SK-N-SH treated with all-trans-retinoic acid at 6 μM for 48 hours (cell line): ENCODE measurements at regions not wholly inside any gene's neighbourhood (a gene's known extent, or its start where the extent isn't known, plus 50 kb on each side); places are given as distances from the start of the nearest gene placed in this dataset.
A peak's percentile ranks its signal among the peaks of the same experiment; 100 is the strongest.

Experiments
- ATAC-seq: fragments of 200-7000 bp; cut with Tn5 transposase; 3 replicates; pipeline ENCODE4 v1.9.1; 2020; ENCODE audit warnings: mild to moderate bottlenecking, moderate library complexity
- ARNTL ChIP-seq: fragments of 450-650 bp; formaldehyde crosslinking; IDR thresholded peaks from 2 replicates; pipeline ENCODE4 v1.5.0; 2020; ENCODE audit warnings: low read depth, mild to moderate bottlenecking, moderate library complexity, borderline replicate concordance
- BACH2 ChIP-seq: fragments of 250-450 bp; sonication (Bioruptor Pico); IDR thresholded peaks from 2 replicates; pipeline ENCODE4 v1.9.0; 2021; ENCODE audit warnings: mild to moderate bottlenecking, borderline replicate concordance
- CSDC2 ChIP-seq: fragments of 250-450 bp; sonication (Bioruptor Pico); IDR thresholded peaks from 2 replicates; pipeline ENCODE4 v1.5.0; 2020; ENCODE audit warnings: mild to moderate bottlenecking, moderate library complexity
- ESRRG ChIP-seq: fragments of 250-450 bp; sonication (Bioruptor Pico); IDR thresholded peaks from 2 replicates; pipeline ENCODE4 v1.6.1; 2021; ENCODE audit warnings: mild to moderate bottlenecking
- OSR1 ChIP-seq: fragments of 250-450 bp; sonication (Bioruptor Pico); IDR thresholded peaks from 2 replicates; pipeline ENCODE4 v1.8.0; 2022; ENCODE audit warnings: moderate library complexity, mild to moderate bottlenecking, inconsistent platforms
- PPARA ChIP-seq: fragments of 250-450 bp; sonication (Bioruptor Pico); IDR thresholded peaks from 2 replicates; pipeline ENCODE4 v1.5.0; 2020; ENCODE audit warnings: mild to moderate bottlenecking, borderline replicate concordance
- RARB ChIP-seq: fragments of 250-450 bp; sonication (Bioruptor Pico); IDR thresholded peaks from 2 replicates; pipeline ENCODE4 v1.8.0; 2021; ENCODE audit warnings: mild to moderate bottlenecking, moderate library complexity
- SNAI2 ChIP-seq: fragments of 250-450 bp; sonication (Bioruptor Pico); IDR thresholded peaks from 2 replicates; pipeline ENCODE4 v1.5.0; 2020; ENCODE audit warnings: mild to moderate bottlenecking, moderate library complexity
- TCF4 ChIP-seq: fragments of 250-450 bp; sonication (Bioruptor Pico); IDR thresholded peaks from 2 replicates; pipeline ENCODE4 v1.8.0; 2021; ENCODE audit warnings: mild to moderate bottlenecking, moderate library complexity, borderline replicate concordance
- TOX ChIP-seq: fragments of 250-450 bp; sonication (Bioruptor Pico); IDR thresholded peaks from 2 replicates; pipeline ENCODE4 v1.8.0; 2021; ENCODE audit warnings: mild to moderate bottlenecking, moderate library complexity, borderline replicate concordance
- ZFP3 ChIP-seq: fragments of 250-450 bp; sonication (Bioruptor Pico); IDR thresholded peaks from 2 replicates; pipeline ENCODE4 v1.5.0; 2020; ENCODE audit warnings: mild to moderate bottlenecking, moderate library complexity
- ZNF565 ChIP-seq: fragments of 450-650 bp; formaldehyde crosslinking; conservative IDR thresholded peaks from 2 replicates; pipeline ENCODE4 v1.5.0; 2020; ENCODE audit warnings: low read depth, mild to moderate bottlenecking, moderate library complexity
- ZNF70 ChIP-seq: fragments of 450-650 bp; formaldehyde crosslinking; IDR thresholded peaks from 2 replicates; pipeline ENCODE4 v1.5.0; 2020; ENCODE audit warnings: mild to moderate bottlenecking, moderate library complexity
- ZNF8 ChIP-seq: fragments of 450-650 bp; formaldehyde crosslinking; IDR thresholded peaks from 2 replicates; pipeline ENCODE4 v1.5.0; 2020; ENCODE audit warnings: mild to moderate bottlenecking, moderate library complexity
- TF ChIP-seq, protein P1 (sequence below): fragments of 250-450 bp; sonication (Bioruptor Pico); IDR thresholded peaks from 2 replicates; pipeline ENCODE4 v1.5.0; 2020; ENCODE audit warnings: mild to moderate bottlenecking, moderate library complexity
- TF ChIP-seq, protein P2 (sequence below): fragments of 250-450 bp; sonication (Bioruptor Pico); IDR thresholded peaks from 2 replicates; pipeline ENCODE4 v1.5.1; 2020; ENCODE audit warnings: low read depth, mild to moderate bottlenecking, moderate library complexity
- TF ChIP-seq, protein P3 (sequence below): fragments of 250-450 bp; sonication (Bioruptor Pico); IDR thresholded peaks from 2 replicates; pipeline ENCODE4 v1.8.0; 2020; ENCODE audit warnings: mild to moderate bottlenecking, moderate library complexity, borderline replicate concordance

DNA sequence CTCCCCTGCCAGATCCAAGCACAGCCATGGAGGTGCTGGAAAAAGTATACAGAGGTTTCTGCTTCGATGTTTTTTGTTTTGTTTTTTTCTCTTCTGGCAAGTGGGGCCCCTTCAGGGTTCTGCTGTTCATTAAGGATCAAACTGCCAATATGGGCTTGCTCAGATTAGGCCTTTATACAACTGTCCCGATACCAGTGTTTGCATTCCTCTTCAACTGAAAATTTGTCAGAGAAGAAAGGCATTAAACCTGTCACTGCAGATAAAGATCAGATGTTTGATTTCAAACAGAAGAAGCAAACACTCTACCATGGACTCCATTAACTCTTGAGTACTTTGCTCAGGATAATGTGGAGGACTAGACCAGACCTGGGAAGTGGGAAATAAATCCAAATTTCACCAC is 396.0 kb upstream of the SMIM21 start (continued):
- TF ChIP-seq, protein P1, sequence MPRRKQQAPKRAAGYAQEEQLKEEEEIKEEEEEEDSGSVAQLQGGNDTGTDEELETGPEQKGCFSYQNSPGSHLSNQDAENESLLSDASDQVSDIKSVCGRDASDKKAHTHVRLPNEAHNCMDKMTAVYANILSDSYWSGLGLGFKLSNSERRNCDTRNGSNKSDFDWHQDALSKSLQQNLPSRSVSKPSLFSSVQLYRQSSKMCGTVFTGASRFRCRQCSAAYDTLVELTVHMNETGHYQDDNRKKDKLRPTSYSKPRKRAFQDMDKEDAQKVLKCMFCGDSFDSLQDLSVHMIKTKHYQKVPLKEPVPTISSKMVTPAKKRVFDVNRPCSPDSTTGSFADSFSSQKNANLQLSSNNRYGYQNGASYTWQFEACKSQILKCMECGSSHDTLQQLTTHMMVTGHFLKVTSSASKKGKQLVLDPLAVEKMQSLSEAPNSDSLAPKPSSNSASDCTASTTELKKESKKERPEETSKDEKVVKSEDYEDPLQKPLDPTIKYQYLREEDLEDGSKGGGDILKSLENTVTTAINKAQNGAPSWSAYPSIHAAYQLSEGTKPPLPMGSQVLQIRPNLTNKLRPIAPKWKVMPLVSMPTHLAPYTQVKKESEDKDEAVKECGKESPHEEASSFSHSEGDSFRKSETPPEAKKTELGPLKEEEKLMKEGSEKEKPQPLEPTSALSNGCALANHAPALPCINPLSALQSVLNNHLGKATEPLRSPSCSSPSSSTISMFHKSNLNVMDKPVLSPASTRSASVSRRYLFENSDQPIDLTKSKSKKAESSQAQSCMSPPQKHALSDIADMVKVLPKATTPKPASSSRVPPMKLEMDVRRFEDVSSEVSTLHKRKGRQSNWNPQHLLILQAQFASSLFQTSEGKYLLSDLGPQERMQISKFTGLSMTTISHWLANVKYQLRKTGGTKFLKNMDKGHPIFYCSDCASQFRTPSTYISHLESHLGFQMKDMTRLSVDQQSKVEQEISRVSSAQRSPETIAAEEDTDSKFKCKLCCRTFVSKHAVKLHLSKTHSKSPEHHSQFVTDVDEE (CRISPR knock-in tag): peak; percentile 79; the same call in 1 of the 2 replicates
- TF ChIP-seq, all 23 proteins: peak for 3

DNA sequence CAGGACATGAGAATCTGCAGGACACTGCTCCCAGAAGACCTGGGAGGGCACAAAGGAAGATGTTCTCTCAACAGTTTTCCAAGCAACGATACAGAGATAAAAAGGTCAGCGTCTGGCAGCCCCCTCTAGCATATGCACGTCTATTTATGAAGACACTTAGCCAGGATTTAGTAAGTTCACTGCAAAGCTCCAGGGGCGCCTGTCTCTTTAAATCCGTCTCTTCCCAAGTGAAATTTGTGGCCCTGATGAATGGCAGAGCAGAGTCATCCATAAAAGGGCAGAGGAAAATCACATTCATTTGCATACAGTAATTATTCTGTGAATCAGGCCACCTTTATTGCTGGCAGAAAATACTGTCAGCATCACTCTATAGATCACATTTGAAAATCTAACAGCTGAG is 390.9 kb upstream of the SMIM21 start:
- TF ChIP-seq ZNF70 (CRISPR knock-in tag) (no peak), PPARA (CRISPR knock-in tag) (no peak), ESRRG (CRISPR knock-in tag) (no peak), ARNTL (CRISPR knock-in tag) (no peak), ZFP3 (CRISPR knock-in tag) (no peak)
- TF ChIP-seq, protein P2, sequence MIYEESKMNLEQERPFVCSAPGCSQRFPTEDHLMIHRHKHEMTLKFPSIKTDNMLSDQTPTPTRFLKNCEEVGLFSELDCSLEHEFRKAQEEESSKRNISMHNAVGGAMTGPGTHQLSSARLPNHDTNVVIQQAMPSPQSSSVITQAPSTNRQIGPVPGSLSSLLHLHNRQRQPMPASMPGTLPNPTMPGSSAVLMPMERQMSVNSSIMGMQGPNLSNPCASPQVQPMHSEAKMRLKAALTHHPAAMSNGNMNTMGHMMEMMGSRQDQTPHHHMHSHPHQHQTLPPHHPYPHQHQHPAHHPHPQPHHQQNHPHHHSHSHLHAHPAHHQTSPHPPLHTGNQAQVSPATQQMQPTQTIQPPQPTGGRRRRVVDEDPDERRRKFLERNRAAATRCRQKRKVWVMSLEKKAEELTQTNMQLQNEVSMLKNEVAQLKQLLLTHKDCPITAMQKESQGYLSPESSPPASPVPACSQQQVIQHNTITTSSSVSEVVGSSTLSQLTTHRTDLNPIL (CRISPR knock-in tag): no peak
- TF ChIP-seq, all 23 proteins: peak for 0
- no peak for ATAC-seq

DNA sequence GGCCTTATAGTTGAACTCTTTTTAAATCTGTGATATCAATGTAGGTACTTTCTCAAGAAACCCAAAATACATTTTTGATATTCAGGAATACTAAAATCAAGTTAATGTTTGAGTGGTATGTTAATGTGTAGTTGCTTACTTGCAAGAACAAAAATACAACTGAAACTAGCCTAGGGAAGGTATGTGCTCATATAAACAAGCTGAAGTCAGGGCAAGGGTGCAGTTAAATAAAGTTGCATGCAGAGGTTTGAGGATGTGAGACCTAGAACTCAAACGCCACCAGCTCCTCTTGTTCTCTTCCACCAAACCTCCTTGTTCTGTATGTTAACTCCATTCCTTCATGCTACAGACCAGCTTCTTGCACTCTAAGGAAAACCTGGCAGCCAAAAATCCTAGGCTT is 388.3 kb upstream of the SMIM21 start:
- ATAC-seq: no peak
- no peak for TF ChIP-seq ZNF8 (CRISPR knock-in tag)
- no peak for TF ChIP-seq OSR1 (CRISPR knock-in tag)
- no peak for TF ChIP-seq TOX (CRISPR knock-in tag)
- TF ChIP-seq PPARA (CRISPR knock-in tag): no peak
- TF ChIP-seq ZNF565 (CRISPR knock-in tag): no peak
- TF ChIP-seq, protein P3, sequence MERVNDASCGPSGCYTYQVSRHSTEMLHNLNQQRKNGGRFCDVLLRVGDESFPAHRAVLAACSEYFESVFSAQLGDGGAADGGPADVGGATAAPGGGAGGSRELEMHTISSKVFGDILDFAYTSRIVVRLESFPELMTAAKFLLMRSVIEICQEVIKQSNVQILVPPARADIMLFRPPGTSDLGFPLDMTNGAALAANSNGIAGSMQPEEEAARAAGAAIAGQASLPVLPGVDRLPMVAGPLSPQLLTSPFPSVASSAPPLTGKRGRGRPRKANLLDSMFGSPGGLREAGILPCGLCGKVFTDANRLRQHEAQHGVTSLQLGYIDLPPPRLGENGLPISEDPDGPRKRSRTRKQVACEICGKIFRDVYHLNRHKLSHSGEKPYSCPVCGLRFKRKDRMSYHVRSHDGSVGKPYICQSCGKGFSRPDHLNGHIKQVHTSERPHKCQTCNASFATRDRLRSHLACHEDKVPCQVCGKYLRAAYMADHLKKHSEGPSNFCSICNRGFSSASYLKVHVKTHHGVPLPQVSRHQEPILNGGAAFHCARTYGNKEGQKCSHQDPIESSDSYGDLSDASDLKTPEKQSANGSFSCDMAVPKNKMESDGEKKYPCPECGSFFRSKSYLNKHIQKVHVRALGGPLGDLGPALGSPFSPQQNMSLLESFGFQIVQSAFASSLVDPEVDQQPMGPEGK (CRISPR knock-in tag): no peak
- TF ChIP-seq BACH2 (CRISPR knock-in tag): no peak
- TF ChIP-seq, protein P1 (CRISPR knock-in tag): no peak
- TF ChIP-seq ZFP3 (CRISPR knock-in tag): no peak

DNA sequence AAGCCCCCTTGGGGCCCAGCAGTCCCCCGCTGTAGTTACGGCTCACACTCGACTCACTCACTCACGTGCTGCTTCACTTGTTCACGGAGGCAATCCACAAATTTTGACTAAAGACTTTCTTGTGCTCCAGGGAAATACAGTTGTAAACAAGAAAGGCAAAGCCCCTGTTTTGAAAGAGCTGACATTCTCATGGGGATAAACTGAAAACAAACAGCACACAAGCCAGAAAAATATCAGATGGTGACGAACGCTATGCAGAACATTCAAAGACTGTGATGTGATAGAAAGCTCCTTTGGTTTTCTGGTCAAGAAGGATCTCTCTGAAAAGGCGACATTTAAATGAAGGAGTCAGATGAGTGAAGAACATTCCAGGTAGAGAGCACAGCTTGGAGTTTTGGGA is 385.3 kb upstream of the SMIM21 start:
- no peak for TF ChIP-seq CSDC2
- ATAC-seq: no peak

DNA sequence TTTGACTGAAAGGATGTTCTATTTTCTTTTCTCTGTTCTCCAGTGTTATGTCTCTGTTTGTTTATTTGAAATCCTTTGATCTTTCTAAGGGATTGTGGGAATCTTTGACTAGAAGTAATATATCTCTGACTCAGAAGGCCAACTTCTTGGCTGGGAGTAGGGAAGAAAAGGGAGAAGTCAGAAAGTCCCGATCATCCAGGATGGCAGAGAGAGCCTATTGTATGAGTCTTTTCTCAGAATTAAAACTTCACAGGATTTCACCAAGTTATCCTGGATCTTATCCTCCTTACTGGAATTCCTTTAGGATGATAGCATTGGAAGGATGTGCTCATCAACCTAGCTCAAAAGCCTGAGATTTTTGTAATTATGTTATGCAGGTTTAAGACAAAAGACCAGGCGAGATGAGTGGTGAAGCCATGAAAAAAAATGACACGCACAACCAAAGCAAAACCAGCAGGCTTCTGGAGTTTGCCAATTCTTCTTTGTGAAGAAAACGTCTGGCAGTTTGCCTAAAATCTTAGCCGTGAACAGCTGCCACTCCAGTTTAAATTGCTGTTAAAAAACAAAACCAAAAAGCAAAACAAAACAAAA is 383.6 kb upstream of the SMIM21 start:
- no peak for ATAC-seq
- TF ChIP-seq SNAI2 (CRISPR knock-in tag): no peak
- no peak for TF ChIP-seq PPARA (CRISPR knock-in tag)
- no peak for TF ChIP-seq ARNTL (CRISPR knock-in tag)
- no peak for TF ChIP-seq TOX (CRISPR knock-in tag)
- TF ChIP-seq RARB (CRISPR knock-in tag): no peak
- TF ChIP-seq, protein P1 (CRISPR knock-in tag): no peak
- TF ChIP-seq, protein P2 (CRISPR knock-in tag): no peak
- no peak for TF ChIP-seq TCF4 (CRISPR knock-in tag)
- no peak for TF ChIP-seq ZFP3 (CRISPR knock-in tag)
- no peak for TF ChIP-seq BACH2 (CRISPR knock-in tag)
- TF ChIP-seq CSDC2: no peak
- TF ChIP-seq, protein P3 (CRISPR knock-in tag): no peak
